Lower leg skin (tissue), 3 donors: ENCODE measurements at regions not wholly inside any gene's neighbourhood (a gene's known extent, or its start where the extent isn't known, plus 50 kb on each side); places are given as distances from the start of the nearest gene placed in this dataset.

Source experiments
- POLR2A ChIP-seq, 2 donors: fragments of 450-650 bp; IDR thresholded peaks; one replicate each; pipeline ENCODE4 v1.6.1; 2016 to 2017; ENCODE audit warnings: antibody characterized with exemption in 2 of 2, mild to moderate bottlenecking in 1 of 2, moderate library complexity in 1 of 2
- TF ChIP-seq, protein P1 (sequence below), 3 donors: fragments of 450-650 bp; IDR thresholded peaks; one replicate each; pipeline ENCODE4 v1.5.1; 2016; ENCODE audit warnings: antibody characterized with exemption in 3 of 3, mild to moderate bottlenecking in 3 of 3, moderate library complexity in 2 of 3

DNA sequence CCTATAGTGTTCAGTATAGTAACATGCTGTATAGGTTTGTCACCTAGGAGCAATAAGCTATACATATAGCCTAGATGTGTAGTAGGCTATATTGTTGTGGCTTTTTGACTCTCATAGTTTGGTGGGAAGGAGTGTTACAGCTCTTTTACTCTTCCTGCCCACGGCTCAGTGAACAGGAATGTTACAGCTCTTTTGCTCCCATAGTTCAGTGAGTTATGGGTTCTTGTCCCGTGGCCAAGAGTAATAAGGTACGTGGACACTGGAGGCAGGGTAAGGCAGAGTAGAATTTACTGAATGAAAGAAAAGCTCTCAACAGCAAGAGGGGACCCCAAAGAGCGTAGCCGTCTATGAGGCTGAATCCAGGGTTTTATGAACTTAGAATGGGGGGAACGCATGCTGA is 734.3 kb downstream of the ADGRL2 start:
- TF ChIP-seq, protein P1, sequence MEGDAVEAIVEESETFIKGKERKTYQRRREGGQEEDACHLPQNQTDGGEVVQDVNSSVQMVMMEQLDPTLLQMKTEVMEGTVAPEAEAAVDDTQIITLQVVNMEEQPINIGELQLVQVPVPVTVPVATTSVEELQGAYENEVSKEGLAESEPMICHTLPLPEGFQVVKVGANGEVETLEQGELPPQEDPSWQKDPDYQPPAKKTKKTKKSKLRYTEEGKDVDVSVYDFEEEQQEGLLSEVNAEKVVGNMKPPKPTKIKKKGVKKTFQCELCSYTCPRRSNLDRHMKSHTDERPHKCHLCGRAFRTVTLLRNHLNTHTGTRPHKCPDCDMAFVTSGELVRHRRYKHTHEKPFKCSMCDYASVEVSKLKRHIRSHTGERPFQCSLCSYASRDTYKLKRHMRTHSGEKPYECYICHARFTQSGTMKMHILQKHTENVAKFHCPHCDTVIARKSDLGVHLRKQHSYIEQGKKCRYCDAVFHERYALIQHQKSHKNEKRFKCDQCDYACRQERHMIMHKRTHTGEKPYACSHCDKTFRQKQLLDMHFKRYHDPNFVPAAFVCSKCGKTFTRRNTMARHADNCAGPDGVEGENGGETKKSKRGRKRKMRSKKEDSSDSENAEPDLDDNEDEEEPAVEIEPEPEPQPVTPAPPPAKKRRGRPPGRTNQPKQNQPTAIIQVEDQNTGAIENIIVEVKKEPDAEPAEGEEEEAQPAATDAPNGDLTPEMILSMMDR (IDR thresholded peaks at IDR 0.05): no peak
- TF ChIP-seq POLR2A (IDR thresholded peaks at IDR 0.05): no peak
